ENCODE measurements at regions not wholly inside any gene's neighbourhood (a gene's known extent, or its start where the extent isn't known, plus 50 kb on each side); places are given as distances from the start of the nearest gene placed in this dataset.
"Not testable (repeated sequence)": the region's sequence is repeated elsewhere in the genome, so short reads cannot be mapped to it uniquely, and the experiment has no call there.

DNA sequence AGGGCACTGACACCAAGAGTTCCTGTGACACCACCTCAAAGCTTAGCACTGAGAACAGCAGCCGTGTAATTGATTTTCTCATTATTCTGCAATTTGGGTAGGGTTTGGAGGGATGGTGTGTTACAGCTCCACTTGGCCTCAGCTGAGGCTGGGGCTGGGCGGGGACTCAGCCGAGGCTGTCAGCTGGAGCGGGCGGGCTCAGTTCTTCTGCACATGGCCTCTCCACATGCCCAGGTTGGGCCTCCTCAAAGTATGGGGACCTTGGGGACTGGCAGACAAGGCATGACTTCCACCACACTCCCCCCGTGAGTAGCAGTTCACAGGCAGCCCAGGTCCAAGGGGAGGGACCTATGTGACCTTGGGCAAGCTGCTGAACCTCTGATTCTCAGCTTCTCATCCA lies 171.5 kb downstream of the IRF8 start:
- Mint-ChIP-seq H3K27me3 (peaks cover 59 to 70% of the 10 kb centered on the region in 2 donors), H3K4me1 (no peaks in the 10 kb centered on the region), H3K27ac (no peak overlapping the region), H3K4me3 (no peak overlapping the region), H3K9me3 (no peaks in the 10 kb centered on the region), H3K36me3 (no peaks in the 10 kb centered on the region)
- ATAC-seq (replicated peaks) (no peak), DNase-seq (no peak)

DNA sequence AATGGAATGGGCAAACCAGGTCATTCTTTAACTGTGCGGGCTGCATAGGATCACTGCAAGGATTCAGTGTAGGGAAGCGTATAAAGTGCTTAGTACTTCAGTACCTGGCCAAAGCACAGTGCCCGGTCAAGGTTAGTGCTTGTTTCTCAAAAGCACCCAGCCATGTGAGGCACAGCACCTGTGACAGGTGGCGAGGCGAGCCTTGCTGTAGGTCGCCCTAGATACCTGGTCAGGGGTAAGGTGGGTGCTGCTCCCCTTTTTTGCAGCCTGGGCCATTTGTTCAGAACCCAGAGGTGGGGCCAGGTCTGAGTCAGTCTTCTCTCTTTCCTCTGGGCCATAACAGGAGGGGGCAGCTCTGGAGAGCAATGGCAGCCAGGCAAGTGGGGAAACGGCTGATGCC lies 172.0 kb downstream of the IRF8 start:
- Mint-ChIP-seq H3K36me3 (no peaks in the 10 kb centered on the region), H3K4me1 (no peaks in the 10 kb centered on the region), H3K27ac (no peak overlapping the region), H3K9me3 (no peaks in the 10 kb centered on the region), H3K4me3 (no peak overlapping the region), H3K27me3 (peaks cover 61 to 66% of the 10 kb centered on the region in 2 donors)
- DNase-seq (no peak), ATAC-seq (replicated peaks) (no peak)

DNA sequence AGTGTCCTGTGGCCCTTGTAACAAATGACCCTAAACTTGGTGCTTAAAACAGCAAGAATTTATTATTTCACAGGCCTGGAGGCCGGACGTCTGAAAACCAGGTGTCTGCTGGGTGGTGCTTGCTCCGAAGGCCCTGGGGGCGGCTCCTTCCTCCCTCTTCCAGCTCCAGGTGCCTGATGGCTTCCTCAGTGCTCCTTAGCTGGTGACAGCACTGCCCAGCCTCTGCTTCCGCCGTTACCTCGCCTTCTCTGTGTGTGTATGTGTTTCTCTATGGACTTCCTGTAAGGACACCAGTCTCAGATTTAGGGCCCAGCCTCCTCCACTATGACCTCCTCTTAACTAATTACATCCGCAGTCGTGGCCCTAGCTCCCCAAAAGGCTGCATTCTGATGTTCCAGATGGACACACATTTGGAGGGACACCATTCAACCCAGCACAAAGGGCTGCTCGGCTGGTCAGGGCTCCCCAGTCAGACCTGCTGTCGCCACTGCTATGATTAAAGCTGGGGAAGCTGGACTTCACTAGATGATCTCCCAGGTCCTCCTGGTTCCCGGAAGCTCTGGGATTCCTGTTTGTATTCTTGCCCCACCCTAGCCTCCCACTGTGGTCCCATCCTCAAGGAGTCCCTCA lies 172.8 kb downstream of the IRF8 start:
- no peaks in the 10 kb centered on the region for H3K36me3 Mint-ChIP-seq
- H3K4me1 Mint-ChIP-seq: no peaks in the 10 kb centered on the region
- ATAC-seq (replicated peaks) (no peak), DNase-seq (no peak)
- H3K27ac Mint-ChIP-seq: no peak overlapping the region
- no peaks in the 10 kb centered on the region for H3K9me3 Mint-ChIP-seq
- H3K27me3 Mint-ChIP-seq: peaks cover 58% of the 10 kb centered on the region in 2 donors
- H3K4me3 Mint-ChIP-seq: no peak overlapping the region

DNA sequence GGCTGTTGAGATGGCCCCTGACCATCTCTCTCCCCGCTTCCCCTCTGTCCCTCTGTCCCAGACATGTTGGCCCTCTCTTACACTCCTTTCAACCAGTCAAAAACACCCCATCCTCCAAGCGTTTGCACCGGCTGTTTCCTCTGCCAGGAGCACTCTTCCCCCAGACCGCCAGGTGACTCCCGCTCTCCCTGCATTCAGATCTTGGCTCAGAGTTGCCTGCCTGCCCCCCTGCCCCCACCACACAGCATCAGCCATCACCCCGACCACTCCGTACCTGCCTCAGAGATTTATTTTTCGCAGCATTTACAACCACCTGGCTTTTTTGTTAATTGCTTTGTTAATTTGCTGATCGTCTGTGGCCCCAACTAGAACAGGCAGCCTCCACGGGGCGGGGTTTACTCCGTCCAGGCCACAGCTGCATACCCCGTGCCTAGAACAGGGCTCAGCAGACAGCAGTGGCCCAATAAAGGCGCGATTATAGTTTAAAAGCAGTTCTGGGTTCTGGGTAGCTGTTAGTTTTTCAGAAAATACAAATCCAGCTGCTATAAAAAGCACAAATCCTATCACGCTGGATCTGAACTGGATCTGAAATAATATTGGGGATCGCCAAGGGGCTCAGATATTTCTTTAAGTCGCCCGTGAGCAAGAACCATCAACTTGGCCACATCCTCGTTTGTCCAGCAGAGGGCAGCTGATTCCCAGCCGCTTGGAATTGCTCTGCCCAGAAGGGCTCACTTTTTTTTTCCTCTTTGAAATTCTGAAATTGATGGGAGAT lies 173.6 kb downstream of the IRF8 start:
- Mint-ChIP-seq H3K27me3 (peaks cover 60 to 61% of the 10 kb centered on the region in 2 donors), H3K36me3 (no peaks in the 10 kb centered on the region), H3K9me3 (no peaks in the 10 kb centered on the region), H3K27ac (no peak overlapping the region), H3K4me1 (no peaks in the 10 kb centered on the region), H3K4me3 (no peak overlapping the region)
- ATAC-seq (replicated peaks): peak; percentile 47 to 60
- DNase-seq: peak; percentile 18

DNA sequence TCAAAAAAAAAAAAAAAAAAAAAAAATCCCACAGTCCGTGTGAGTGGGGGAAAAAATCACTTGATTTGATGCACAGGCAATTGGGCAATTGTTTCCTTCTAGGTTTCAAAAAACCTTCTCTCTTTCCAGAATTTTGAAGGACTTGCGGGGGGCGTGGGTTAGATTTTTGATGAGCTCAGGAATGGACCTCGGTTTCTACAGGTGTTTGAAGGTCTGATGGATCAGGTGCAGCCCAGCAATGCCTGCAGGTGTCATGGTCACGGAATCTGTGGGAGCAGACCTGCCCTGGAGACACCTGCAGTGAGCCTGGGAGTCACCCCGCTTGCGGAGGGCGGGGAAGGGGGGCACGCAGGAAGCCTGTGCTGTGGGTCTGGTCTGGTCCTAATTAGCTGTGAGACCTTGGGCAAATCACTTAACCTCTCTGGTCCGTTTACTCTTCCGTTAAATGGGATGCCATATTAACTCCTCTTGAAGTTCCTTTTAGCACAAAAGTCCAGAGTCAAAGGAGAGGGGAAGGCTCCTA lies 174.2 kb downstream of the IRF8 start:
- Mint-ChIP-seq H3K27me3 (peaks cover 56 to 58% of the 10 kb centered on the region in 2 donors), H3K27ac (no peak overlapping the region), H3K9me3 (no peaks in the 10 kb centered on the region), H3K36me3 (no peaks in the 10 kb centered on the region), H3K4me1 (no peaks in the 10 kb centered on the region), H3K4me3 (no peak overlapping the region)
- no peak for DNase-seq
- no peak for ATAC-seq (replicated peaks)

DNA sequence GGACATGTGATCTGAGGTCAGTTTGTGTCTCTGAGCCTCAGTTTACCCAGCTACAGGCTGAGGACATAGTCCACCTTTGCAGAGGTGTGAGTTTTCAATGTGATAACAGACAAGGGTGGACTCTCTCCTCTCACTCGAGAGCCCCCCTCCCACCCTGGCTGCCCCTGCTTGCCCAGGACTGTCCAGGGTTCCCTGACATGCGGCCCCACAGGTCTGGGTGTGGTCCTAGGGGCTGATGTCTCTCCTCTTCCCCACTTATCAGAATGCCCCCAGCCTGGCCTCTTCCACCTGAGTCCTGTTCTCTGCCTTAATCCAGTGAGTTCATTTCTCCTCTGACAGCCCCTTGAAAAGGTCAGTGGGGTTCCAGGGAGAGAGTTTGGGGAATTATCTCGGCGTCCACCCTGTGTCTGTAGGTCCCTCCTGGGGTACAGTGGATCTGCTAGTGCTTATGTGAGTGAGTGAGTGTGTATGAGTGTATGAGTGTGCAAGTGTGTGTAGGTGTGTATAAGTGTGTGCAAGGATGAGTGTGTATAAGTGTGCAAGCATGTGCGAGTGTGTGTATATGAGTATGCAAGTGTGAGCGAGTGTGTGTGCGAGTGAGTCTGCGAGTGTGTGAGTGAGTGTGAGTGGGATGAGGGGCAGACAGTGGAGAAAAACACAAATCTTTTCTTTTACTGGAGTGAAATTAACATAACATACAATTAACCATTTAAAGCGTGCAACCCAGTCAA lies 175.0 kb downstream of the IRF8 start:
- no peak for DNase-seq
- ATAC-seq (replicated peaks): no peak
- no peak overlapping the region for H3K4me3 Mint-ChIP-seq
- H3K27ac Mint-ChIP-seq: no peak overlapping the region
- H3K9me3 Mint-ChIP-seq: no peaks in the 10 kb centered on the region
- H3K27me3 Mint-ChIP-seq: peaks cover 48 to 55% of the 10 kb centered on the region in 2 donors
- H3K36me3 Mint-ChIP-seq: no peaks in the 10 kb centered on the region
- H3K4me1 Mint-ChIP-seq: no peaks in the 10 kb centered on the region

DNA sequence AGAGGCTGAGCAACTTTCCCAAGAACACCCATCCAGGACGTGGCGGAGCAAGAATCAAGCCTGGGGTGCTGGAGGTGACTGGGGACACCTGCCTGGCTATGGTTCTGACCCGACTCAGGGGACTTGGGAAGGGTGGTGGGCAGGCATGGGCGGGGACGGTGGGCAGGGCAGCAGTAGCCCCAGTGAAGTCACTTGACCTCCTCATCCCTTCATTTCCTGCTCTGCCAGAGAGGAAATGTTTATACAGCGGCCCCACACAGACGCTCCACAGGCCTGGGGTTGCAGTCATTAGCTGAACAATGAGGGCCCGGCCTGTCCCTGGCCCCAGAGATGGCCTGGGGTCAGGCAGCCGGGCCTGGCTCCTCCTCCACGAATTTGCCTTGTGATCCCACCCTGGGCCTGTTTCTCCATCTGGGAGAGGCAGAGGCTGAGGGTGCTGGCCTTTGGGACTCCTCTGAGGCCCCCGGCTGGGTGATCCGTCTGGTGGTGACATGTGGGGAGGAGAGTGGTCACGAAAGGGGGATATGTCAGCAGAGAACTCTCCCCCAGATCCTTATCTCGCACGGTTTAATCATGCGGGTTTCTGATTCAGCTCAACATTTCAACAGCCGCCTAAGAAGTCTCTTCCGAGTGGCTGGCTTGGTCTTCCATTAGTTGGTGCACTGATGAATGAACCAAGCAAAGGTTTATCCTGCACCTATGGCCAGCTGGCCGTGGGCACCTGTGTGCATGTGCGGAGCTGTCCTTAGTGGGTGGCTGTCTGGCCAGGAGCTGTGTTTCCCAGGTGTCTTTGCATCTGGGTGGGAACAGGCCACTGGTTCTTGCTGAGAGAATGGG lies 175.9 kb downstream of the IRF8 start:
- Mint-ChIP-seq H3K4me1 (no peaks in the 10 kb centered on the region), H3K27ac (no peak overlapping the region), H3K36me3 (no peaks in the 10 kb centered on the region), H3K27me3 (peaks cover 46 to 51% of the 10 kb centered on the region in 2 donors), H3K4me3 (no peak overlapping the region), H3K9me3 (no peaks in the 10 kb centered on the region)
- DNase-seq (no peak), ATAC-seq (replicated peaks) (no peak)

DNA sequence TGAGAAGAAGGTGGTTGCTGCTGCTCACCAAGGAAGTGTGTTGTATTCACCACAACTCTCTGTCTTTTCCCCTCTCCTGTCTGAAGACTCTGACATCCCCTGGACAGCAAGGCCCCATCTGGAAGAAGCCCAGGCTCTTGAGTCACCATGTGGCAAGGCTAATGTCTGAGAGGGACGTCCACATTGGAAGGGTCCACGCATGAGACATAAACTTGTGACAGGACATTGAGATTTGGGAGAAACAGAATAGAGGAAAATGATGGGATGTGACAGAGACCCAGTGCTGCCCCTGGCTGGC lies 176.5 kb downstream of the IRF8 start:
- Mint-ChIP-seq H3K27ac (no peak overlapping the region), H3K36me3 (no peaks in the 10 kb centered on the region), H3K27me3 (peaks cover 40 to 51% of the 10 kb centered on the region in 2 donors), H3K4me3 (no peak overlapping the region), H3K4me1 (no peaks in the 10 kb centered on the region), H3K9me3 (no peaks in the 10 kb centered on the region)
- ATAC-seq (replicated peaks) (no peak), DNase-seq (no peak)

DNA sequence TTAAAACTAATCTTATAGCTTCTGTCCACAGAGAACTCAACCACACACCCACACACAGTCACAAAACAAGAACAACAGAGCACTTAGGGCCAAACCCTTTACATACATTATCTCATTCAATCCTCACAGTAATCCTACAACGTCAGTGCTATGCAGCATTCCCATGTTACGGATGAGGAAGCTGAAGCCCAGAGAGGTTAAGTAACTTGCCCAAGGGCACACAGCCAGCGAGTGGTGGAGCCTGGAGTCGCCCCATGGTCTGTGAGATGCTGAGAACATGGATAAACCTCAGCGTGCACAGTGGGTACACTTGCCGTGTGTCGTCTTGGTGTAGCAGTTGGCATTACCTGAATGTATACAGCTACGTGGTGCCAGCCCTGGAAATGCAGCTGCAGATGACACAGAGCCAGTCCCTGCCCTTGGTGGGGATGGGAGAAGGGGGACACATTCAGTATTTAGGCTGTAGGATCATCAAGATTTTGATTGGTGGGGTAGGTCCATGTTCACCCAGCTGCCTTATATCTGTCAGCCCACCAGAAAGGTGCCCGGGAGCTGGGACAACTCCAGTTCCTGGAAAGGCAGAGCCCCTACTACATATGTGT lies 177.0 kb downstream of the IRF8 start:
- no peak for DNase-seq
- no peaks in the 10 kb centered on the region for H3K9me3 Mint-ChIP-seq
- peaks cover 35 to 46% of the 10 kb centered on the region in 2 donors for H3K27me3 Mint-ChIP-seq
- no peaks in the 10 kb centered on the region for H3K36me3 Mint-ChIP-seq
- H3K27ac Mint-ChIP-seq: no peak overlapping the region
- H3K4me3 Mint-ChIP-seq: no peak overlapping the region
- ATAC-seq (replicated peaks): no peak
- no peaks in the 10 kb centered on the region for H3K4me1 Mint-ChIP-seq

DNA sequence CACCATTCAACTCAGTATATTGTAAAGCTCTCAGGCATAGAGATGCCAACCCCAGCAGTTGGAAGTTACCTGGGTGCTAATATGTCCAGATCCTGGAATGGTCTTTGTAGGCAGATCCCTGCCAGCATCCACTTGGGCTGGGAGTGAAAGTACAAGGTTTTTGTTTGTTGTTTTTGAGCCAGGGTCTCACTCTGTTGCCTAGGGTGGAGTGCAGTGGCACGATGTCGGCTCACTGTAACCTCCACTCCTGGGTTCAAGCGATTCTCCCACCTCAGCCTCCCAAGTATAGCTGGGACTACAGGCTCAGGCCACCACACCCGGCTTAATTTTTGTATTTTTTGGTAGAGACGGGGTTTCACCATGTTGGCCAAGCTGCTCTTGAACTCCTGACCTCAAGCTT lies 177.6 kb downstream of the IRF8 start:
- Mint-ChIP-seq H3K4me3 (no peak overlapping the region), H3K27ac (no peak overlapping the region), H3K4me1 (no peaks in the 10 kb centered on the region), H3K36me3 (no peaks in the 10 kb centered on the region), H3K9me3 (no peaks in the 10 kb centered on the region), H3K27me3 (peaks cover 31 to 44% of the 10 kb centered on the region in 2 donors)
- DNase-seq (no peak), ATAC-seq (replicated peaks) (no peak)

DNA sequence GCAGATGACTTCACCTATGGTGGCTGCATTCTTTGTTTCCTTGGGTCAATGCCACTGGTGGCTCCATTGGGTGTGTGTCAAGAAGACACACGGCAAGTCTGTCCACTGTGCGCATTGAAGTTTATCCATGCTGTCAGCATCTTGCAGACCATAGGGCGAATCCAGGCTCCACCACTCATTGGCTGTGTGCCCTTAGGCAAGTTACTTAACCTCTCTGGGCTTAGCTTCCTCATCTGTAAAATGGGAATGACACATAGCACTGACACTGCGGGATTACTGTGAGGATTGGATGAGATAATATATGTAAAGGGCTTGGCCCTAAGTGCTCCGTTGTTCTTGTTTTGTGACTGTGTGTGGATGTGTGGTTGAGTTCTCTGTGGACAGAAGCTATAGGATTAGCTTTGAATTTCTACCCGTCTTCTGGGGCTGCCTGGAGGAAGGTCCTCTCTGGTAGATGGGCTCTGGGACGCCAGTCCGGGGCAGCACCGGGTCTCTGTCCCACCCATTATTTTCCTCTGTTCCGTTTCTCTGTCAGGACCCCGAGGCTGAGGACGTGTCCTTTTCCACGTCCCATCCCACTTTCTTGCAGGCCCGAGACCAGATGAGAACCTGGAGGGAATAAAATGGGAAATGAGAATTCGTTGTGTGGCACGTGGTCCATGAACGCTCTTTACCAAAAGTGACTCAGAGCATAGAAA lies 178.4 kb downstream of the IRF8 start:
- DNase-seq (no peak), ATAC-seq (replicated peaks) (no peak)
- Mint-ChIP-seq H3K9me3 (no peaks in the 10 kb centered on the region), H3K27ac (no peak overlapping the region), H3K4me3 (no peak overlapping the region), H3K36me3 (no peaks in the 10 kb centered on the region), H3K4me1 (no peaks in the 10 kb centered on the region), H3K27me3 (peaks cover 23 to 40% of the 10 kb centered on the region in 2 donors)

DNA sequence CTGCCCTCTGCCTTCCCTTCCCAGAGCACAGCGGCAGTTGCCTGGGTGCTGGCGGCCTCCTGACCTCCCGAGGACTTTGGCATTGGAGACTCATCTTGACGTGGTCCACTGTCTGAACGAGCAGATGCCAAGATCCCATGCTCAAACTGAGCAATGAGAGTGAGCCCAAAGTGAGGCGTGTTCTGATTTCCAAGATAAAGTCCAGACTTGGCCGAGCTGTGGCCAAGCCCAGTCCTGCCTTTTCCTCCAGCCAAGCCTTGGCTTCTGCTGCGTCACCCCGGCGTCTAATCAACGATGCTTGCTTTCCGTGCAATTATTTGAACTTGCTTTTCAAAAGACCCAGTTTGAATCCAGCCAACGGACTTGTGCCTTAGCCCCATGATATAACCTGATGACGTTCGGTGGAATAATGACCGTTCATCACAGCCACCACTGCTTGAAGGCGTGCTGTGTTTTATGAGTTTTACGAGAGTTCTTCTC lies 179.2 kb downstream of the IRF8 start:
- ATAC-seq (replicated peaks) (no peak), DNase-seq (no peak)
- no peak overlapping the region for H3K4me3 Mint-ChIP-seq
- H3K4me1 Mint-ChIP-seq: no peaks in the 10 kb centered on the region
- H3K27ac Mint-ChIP-seq: no peak overlapping the region
- H3K9me3 Mint-ChIP-seq: no peaks in the 10 kb centered on the region
- no peaks in the 10 kb centered on the region for H3K36me3 Mint-ChIP-seq
- peaks cover 19 to 42% of the 10 kb centered on the region in 2 donors for H3K27me3 Mint-ChIP-seq

DNA sequence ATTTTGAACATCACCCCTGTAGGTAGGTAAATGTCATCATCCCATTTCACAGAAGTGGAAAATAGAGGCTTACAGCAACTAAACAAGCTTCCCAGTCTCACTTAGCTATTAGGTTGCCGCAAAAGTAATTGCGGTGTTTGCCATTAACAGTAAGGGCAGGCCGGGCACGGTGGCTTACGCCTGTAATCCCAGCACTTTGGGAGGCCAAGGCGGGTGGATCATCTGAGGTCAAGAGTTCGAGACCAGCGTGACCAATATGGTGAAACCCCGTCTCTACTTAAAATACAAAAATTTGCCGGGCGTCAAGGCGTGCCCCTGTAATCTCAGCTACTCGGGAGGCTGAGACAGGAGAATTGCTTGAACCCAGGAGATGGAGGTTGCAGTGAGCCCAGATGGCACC lies 179.7 kb downstream of the IRF8 start:
- not testable (repeated sequence) for H3K36me3 Mint-ChIP-seq; H3K27ac Mint-ChIP-seq; DNase-seq; ATAC-seq (replicated peaks); H3K9me3 Mint-ChIP-seq; H3K4me3 Mint-ChIP-seq; H3K4me1 Mint-ChIP-seq
- peaks cover 24 to 47% of the 10 kb centered on the region in 2 donors for H3K27me3 Mint-ChIP-seq

Data from stimulated activated naive B cell treated with anti-CD40 and anti-IgM and Interleukin-4, amounts not matched to agents 10 μg/mL and 1 μg/mL and 100 μg/mL, for 72 hours (primary cell).